Dedifferentiated amniotic fluid mesenchymal stem cell (primary cell): ENCODE measurements at regions not wholly inside any gene's neighbourhood (a gene's known extent, or its start where the extent isn't known, plus 50 kb on each side); places are given as distances from the start of the nearest gene placed in this dataset.
A peak's percentile ranks its signal among the peaks of the same experiment; 100 is the strongest.

Experiments used
- DNase-seq: peaks from one replicate; pipeline ENCODE4 v3.0.0-alpha.2; 2016; ENCODE audit errors: extremely low spot score

DNA sequence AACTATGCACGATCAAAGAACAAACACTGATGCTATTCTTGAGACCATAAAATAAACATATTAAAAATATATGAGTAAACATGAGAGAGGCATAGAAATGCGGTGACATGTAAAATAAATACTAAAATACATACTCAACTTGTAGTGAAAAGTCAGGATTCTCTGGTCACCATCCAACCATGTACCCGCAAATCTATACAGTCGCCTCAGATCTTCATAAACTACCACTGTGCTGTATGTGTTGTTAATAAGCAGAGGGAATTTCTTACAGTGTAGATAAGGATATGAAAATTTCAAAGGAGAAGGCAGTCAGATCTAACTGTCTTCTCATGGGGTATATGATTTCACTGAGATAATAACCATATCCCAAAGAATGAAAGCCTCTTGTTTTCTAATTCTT lies 67.8 kb upstream of the FAM47B start:
- DNase-seq, result no peak

DNA sequence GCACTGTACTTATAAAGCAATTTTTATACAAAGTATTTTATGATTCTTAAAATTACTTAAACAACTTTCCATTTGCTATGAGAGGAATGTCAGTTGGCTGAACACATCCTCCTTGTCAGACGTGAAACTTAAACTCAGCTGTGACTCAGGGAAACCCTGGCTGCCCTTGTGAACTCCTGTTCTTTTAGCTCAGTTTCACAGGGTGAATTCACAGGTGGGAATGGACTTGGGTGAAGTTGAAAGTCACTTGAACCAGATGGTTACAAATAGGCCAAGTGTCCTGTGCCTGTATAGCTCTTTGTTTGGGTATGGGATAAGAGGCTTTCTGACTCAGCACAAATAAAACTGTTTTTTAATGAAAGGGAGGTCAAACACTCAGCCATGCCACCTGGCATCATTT lies 67.4 kb upstream of the FAM47B start:
- DNase-seq, result peak; percentile 63

- DNase-seq, result no peak
Observed at GRCh38 chrX:34877436-34877835, 65.2 kb upstream of the FAM47B start.

DNA sequence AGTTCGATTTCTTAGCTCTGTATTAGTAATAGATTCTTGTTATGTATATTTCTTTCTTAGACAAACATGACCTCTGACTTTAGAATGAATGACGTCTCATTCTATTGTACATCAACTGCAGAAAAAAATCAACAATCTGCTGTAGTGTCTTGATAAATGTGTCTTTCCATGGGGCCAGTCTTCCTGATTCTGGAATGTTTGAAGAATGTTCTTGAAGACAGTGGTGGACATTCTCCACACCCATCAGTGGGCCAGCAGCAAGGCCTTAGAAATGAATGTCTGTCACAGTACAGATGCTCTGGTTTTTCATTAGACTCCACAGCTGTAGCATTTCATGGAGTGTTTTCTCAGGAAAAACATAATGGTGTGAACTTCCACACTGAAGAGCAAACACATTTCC lies 63.2 kb upstream of the FAM47B start:
- DNase-seq, result no peak

GRCh38 chrX:34879886-34880285 lies 62.7 kb upstream of the FAM47B start:
- no peak for DNase-seq

DNA sequence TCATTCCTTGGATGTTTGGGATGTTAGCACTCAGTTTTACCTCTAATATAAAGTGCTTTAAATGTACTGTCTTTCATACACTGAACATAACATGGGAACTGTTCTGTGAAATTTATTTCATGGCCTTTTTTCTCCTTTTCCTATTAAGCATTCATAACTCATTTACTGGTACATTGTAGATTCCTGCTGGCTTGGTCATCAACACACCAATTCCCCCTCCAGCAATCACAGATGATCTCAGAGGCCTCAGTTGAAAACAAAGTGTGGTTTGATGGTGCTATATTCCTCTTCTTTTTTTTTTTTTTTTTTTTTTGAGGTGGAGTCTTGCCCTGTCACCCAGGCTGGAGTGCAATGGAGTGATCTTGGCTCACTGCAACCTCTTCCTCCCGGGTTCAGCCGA lies 61.9 kb upstream of the FAM47B start:
- no peak for DNase-seq

DNA sequence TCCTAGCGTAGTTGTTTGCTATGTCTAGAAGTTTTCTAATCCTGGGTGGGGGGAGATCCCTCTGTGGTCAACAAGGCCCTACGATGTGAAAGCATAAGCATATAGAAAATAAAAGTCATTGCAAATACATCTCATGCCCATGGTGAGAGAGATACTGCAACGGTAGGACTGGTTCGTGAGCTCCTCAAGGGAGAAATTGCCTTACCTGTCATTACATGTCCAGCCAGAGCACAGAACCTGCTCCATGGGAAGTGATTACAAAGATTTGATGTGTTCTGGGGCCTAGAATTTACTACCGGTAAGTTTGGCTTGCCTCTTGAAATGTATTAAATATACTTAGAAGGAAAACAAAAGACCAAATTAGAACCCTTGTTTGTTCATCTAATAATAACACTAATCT lies 60.9 kb upstream of the FAM47B start:
- DNase-seq, result no peak

GRCh38 chrX:34884817-34885216 lies 57.8 kb upstream of the FAM47B start:
- peak; percentile 46 for DNase-seq

GRCh38 chrX:34886011-34886410 lies 56.6 kb upstream of the FAM47B start:
- DNase-seq, result no peak

- DNase-seq, result no peak
Observed at GRCh38 chrX:34891391-34891790, 51.2 kb upstream of the FAM47B start.
